ENCODE measurements at regions not wholly inside any gene's neighbourhood (a gene's known extent, or its start where the extent isn't known, plus 50 kb on each side); places are given as distances from the start of the nearest gene placed in this dataset.

- H3K4me3 ChIP-seq (ENCODE audit: low read depth, low read length): no peak overlapping the region
- TF ChIP-seq CTCF (IDR thresholded peaks at IDR 0.05; ENCODE audit: low read depth, low read length) (no peak), MYC (IDR thresholded peaks at IDR 0.05; ENCODE audit: low read depth, low read length) (no peak), MAX (IDR thresholded peaks at IDR 0.05; ENCODE audit: low read depth, low read length) (no peak), POLR2A (IDR thresholded peaks at IDR 0.05; ENCODE audit: extremely low read depth, insufficient read length) (no peak)
- DNase-seq (ENCODE audit: low read depth): no peak
These were observed 253.4 kb downstream of the EPHA7 start for GRCh38 chr6:93165850-93166430.

- DNase-seq (ENCODE audit: low read depth): no peak
- H3K4me3 ChIP-seq (ENCODE audit: low read depth, low read length): no peak overlapping the region
- TF ChIP-seq POLR2A (IDR thresholded peaks at IDR 0.05; ENCODE audit: extremely low read depth, insufficient read length): no peak
- no peak for TF ChIP-seq MAX (IDR thresholded peaks at IDR 0.05; ENCODE audit: low read depth, low read length)
- TF ChIP-seq MYC (IDR thresholded peaks at IDR 0.05; ENCODE audit: low read depth, low read length): no peak
- TF ChIP-seq CTCF (IDR thresholded peaks at IDR 0.05; ENCODE audit: low read depth, low read length): no peak
These were observed 254.6 kb downstream of the EPHA7 start for GRCh38 chr6:93164781-93165180.

GRCh38 chr6:93163146-93163545 lies 256.2 kb downstream of the EPHA7 start:
- TF ChIP-seq MYC (IDR thresholded peaks at IDR 0.05; ENCODE audit: low read depth, low read length) (no peak), POLR2A (IDR thresholded peaks at IDR 0.05; ENCODE audit: extremely low read depth, insufficient read length) (no peak)
- H3K4me3 ChIP-seq (ENCODE audit: low read depth, low read length): no peak overlapping the region
- peak; percentile 57 for DNase-seq (ENCODE audit: low read depth)

- TF ChIP-seq POLR2A (IDR thresholded peaks at IDR 0.05; ENCODE audit: extremely low read depth, insufficient read length) (no peak), MAX (IDR thresholded peaks at IDR 0.05; ENCODE audit: low read depth, low read length) (no peak), CTCF (IDR thresholded peaks at IDR 0.05; ENCODE audit: low read depth, low read length) (no peak), MYC (IDR thresholded peaks at IDR 0.05; ENCODE audit: low read depth, low read length) (no peak)
- H3K4me3 ChIP-seq (ENCODE audit: low read depth, low read length): no peak overlapping the region
- DNase-seq (ENCODE audit: low read depth): no peak
These were observed 279.8 kb downstream of the EPHA7 start for GRCh38 chr6:93139408-93140081.

GRCh38 chr6:93136111-93136510 lies 283.2 kb downstream of the EPHA7 start:
- DNase-seq (ENCODE audit: low read depth): no peak
- TF ChIP-seq MAX (IDR thresholded peaks at IDR 0.05; ENCODE audit: low read depth, low read length): no peak
- TF ChIP-seq MYC (IDR thresholded peaks at IDR 0.05; ENCODE audit: low read depth, low read length): no peak
- TF ChIP-seq POLR2A (IDR thresholded peaks at IDR 0.05; ENCODE audit: extremely low read depth, insufficient read length): no peak
- no peak for TF ChIP-seq CTCF (IDR thresholded peaks at IDR 0.05; ENCODE audit: low read depth, low read length)
- H3K4me3 ChIP-seq (ENCODE audit: low read depth, low read length): no peak overlapping the region

- no peak overlapping the region for H3K4me3 ChIP-seq (ENCODE audit: low read depth, low read length)
These were observed 295.2 kb downstream of the EPHA7 start for GRCh38 chr6:93124006-93124632.

More at GRCh38 chr6:93124006-93124632, 295.2 kb downstream of the EPHA7 start:
- peak; percentile 8 for DNase-seq (ENCODE audit: low read depth)
- TF ChIP-seq POLR2A (IDR thresholded peaks at IDR 0.05; ENCODE audit: extremely low read depth, insufficient read length): no peak
- no peak for TF ChIP-seq MAX (IDR thresholded peaks at IDR 0.05; ENCODE audit: low read depth, low read length)
- TF ChIP-seq MYC (IDR thresholded peaks at IDR 0.05; ENCODE audit: low read depth, low read length): no peak
- no peak for TF ChIP-seq CTCF (IDR thresholded peaks at IDR 0.05; ENCODE audit: low read depth, low read length)
